ENCODE measurements at regions not wholly inside any gene's neighbourhood (a gene's known extent, or its start where the extent isn't known, plus 50 kb on each side); places are given as distances from the start of the nearest gene placed in this dataset.

DNA sequence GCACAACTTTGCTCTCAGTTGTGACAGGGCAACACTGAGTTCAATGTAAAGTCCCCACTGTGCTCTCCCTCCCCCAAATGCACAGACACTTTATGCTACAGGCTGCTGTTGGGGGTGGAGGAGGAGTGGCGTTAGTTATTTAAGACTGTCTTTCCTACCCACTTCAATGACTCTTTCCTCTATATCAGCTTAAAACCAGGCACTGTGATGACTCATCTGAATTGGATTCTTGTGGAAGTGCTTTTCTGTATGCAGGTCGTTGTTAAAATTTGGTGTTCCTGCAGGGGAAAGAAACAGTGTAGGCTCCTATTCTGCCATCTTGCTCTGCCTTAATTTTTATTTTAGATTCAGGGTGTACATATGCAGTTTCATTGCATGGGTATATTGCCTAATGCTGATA, 1157.2 kb upstream of the ADGRL3 start:
- DNase-seq: peak; percentile 65

DNA sequence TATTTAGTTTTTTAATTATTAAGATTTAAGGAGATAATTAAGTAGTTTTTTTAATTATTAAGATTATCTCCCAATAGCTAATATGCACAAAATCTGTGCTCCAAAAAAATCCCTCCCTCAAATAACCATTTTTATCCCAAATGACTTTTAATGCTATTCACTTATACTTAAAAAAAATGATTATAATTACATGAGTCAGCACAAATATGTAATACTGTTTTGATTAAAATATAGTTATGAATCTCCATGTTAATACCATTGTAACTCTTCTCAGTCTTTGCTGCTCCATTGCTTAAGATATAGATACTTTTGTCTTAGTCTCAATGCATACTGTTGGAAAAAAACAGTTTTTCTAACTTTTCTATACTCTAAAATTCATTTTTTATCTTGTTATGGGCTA, 1121.1 kb upstream of the ADGRL3 start:
- no peak for DNase-seq

DNA sequence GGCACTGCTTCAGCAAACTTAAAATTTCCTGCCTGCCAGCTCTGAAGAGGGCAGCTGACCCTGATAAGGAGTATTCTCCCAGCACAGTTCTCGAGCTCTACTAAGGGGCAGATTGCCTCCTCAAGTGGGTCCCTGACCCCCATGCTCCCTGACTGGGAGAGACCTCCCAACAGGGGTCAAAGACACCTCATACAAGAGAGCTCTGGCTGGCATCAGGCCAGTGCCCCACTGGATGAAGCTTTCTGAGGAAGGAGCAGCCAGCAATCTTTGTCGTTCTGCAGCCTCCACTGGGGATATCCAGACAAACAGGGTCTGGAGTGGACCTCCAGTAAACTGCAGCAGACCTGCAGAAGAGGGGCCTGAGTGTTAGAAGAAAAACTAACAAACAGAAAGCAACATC, 1118.3 kb upstream of the ADGRL3 start:
- DNase-seq: no peak

DNA sequence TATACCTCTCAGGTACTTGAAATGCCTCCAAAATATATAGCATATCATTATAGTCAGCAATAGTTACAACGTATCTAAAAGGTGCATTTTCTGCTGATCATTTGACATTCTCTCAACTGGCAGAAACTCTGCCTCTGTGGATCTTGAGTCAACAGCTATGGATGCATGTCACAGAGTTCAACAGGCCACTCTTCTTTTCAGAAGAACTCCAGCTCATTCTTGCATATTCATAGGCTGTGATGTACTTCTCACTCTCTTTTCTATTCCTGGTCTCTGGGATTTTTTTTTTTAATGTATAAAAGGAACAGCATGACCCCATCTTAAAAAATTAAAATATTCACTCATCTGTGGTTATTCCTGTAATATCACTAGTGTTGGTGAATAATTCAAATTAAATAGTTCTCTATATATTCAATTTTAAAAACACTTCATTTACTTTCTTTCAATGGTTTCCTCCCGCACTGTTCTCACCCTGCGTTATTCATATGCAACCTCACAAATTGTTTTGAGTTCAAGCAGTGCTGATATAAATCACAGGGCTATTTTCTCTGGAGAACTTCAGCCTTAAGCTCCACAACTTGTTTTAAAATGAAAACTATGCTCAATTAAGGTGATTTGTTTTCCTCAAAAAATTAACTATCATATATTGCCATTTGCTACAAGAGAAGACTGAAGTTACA, 1111.2 kb upstream of the ADGRL3 start:
- DNase-seq: no peak

DNA sequence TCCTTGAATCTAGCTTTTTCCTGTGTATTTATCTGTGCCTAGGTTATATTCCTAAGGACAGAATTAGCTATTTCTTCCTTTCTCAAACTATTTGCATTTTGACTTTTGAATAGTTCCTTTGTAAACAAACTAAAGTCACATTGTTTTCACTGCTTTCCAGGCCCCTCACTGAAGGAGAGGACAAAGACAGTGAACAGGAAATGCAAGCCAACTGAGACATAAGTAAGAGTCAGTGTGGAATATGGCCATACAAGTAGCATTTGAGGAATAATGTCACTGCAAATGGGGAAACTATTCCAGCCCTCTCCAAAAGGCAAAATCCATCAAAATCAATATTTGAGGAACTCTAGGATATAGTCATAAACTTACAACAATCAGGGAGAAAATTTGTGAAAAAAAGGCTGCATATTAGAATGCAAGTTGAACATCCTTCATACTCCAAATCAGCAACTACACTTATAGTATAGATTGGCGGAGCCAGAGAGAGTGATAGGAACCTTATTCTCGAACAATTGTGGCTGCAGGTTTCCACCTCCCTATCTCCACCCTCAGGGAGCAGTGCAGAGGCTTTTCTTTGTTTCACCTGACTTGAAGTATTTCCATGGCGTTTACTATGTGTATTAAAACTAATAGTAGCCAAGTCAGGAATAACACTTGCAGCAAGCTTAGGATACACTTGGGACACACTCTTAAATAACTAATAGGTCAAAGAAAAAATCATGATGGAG, 1110.4 kb upstream of the ADGRL3 start:
- DNase-seq: no peak

DNA sequence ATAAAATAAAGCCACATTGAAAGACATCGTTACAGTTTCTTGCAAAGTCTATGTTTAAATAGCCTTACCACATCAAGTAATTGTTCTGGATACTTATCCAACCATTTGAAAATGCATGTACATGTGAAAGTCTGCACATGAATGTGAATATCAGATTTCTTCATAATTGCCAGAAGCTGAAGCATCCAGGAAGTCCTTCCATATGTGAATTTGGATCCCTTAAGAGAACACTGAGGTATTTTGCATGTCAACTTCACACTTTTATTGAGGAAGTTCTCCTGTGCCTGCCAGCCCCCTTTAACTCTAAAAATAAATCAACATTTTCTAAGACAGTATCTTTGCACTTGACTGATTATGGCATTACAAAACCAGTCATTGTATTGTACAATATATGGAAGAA, 1103.5 kb upstream of the ADGRL3 start:
- no peak for DNase-seq

DNA sequence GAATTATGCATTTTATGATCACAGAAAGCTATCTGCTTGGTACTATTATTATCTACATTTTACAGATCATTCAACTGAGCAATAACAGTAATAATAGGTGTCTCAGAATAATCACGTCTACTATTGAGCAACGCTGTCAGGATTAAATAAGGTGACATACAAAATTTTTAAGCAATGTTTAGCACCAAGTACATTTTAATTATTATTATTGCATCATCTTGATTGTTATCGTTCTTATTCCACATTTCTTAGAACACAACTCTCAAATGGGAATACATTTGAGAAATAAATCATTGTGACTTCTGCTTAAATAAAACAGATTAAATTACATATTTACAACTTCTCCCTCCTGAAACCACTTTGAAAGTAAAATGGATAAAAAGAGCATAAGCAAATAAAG, 1083.5 kb upstream of the ADGRL3 start:
- no peak for DNase-seq

DNA sequence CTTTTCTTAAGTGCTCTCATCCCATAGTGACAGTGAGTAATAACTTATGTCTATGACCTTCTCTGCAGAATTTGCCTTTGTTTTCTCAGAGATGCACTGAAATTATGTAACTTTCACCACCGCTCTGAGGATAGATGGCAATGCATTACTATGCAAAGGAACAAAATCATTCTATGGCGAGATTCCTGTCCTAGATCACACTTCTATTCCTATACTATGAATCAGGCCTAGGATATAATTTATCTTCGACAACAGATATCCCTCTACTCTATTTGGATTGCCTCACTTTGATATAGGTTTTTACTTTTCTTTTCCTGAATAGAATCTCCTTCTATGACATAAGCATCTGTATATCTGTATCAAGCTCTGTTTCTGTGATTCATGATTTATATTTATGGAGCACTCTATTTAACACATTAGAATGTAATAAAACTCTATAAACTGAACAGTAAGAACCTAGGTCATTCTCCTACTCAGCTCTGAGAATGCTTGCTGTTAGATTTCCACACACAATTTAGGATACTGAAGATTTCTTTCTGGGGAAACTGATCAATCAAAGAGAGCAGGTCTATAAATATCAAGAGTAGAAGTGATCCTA, 1082.3 kb upstream of the ADGRL3 start:
- no peak for DNase-seq

DNA sequence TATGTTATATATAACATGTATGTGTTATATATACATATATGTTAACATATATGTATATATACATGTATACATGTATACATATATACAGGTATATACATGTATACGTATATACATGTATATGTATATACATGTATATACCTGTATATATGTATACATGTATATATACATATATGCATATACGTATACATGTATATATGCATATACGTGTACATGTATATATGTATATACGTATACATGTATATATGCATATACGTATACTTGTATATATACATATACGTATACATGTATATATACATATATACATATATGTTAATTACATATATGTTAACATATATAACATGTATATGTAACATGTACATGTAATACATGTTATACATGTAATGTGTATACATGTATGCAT, 1077.3 kb upstream of the ADGRL3 start:
- no peak for DNase-seq

DNA sequence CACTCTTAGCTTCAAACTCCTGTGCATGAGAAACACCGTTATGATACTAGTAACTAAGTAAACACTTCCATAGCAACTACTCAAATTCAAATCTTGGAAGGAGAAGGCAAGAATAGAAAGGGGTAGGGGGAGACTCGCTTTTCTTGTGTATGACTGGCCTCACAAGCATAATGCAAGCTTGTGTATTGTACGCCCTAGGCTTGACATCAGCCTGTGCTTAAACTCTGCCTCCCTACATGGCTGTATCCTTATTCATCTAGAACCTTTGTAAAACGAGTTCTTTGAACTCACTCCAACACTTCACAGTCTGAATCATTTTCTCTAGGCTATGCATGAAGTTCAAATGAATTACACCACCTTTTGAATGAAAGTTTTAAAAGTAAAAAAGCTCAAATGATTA, 1071.2 kb upstream of the ADGRL3 start:
- DNase-seq: no peak

DNA sequence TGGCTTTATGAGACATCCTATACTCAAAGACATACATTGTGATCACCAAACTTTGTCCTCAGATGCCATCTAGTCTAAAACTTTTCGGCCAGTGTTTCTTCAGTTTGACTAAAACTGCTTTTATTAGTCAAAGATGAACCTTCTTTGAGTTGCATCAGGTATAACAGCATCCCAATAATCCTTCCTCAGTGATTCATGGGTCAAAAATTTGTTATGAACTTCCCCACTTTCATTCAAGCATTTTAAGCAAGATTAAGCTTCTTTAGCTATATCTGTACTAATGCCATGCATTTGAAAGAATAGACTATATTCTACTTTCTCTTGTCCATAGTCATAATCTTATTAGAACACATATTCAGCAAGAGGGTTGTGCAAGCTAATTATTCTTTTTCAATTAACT, 1070.4 kb upstream of the ADGRL3 start:
- no peak for DNase-seq

DNA sequence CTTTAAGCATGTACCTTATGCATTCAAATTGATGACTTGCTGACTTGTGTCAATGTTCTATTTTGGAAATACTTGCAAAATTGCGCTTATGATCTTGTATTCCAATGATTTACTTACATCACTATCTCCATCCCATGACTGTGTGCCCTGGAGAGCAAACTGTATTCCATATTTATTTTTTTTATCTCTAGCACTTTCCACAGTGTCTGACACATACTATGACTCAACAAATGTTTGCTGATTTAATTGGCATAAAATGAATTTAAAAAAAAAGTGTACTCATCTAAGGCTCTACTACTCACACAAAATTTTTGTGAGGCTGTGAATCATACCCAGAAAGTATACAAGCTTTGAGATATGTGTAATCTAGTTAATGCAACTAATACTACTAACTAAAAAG, 1066.8 kb upstream of the ADGRL3 start:
- no peak for DNase-seq

DNA sequence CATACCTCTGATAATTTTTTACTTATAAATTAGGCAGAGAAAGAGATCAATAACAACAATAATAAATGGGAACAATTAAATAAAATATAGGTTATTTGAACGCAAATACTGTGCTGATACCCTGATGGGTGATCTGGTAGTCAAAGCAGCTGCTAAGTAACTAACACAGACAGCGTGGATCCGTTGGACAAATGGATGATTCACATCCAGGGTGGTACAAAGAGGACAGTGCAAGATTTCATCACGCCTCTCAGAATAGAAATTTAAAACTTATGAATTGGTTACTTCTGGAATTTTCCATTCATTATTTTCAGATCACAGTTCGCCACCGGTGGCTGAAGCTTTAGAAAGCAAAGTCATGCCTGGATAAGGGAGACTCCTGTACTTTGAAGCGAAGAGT, 1066.0 kb upstream of the ADGRL3 start:
- DNase-seq: no peak

DNA sequence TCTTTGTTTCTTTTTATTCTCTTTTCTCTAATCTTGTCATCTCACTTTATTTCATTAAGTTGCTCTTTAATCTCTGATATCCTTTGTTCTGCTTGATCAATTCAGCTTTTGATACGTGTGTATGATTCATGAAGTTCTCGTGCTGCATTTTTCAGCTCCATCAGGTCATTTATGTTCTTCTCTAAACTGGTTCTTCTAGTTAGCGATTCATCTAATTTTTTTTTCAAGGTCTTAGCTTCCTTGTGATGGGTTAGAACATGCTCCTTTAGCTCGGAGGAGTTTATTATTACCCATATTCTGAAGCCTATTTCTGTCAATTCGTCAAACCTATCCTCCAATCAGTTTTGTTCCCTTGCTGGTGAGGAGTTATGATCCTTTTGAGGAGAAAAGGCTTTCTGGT, 1045.0 kb upstream of the ADGRL3 start:
- DNase-seq: no peak

DNA sequence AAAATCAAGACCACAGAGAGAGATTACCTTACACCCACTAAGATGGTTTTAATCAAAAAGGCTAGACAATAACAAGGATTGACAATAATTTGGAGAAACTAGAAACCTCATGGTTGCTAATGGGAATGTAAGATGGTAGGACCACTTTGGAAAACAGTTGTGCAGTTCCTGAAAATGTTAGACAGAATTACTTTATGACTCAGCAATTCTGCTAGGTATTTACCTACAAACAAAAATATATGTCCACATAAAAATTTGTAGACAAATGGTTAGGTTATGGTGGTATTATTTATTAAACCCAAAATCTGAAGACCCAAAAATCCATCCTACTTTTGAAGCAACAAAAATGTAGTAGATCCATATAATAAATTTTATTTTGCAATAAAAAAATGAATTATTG, 1027.0 kb upstream of the ADGRL3 start:
- no peak for DNase-seq

DNA sequence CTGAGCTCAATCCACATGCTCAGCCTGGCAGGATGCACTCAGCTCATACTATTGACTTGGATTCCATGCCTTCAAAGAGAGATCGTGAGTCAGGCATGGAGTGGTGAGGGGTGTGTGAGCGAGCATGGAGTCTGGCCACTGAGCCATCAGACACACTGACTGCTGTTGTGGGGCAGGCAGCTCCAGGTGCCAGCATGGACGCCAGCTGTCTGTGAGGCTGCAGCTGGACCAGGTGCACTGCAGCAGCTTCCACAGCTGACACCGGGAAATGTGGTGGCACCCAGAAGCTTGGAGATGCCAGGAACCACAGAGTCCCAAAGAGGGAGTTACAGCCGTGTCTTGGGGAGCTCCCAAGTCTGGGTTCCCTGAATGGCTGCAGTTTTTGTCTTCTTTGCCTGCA, 1026.4 kb upstream of the ADGRL3 start:
- no peak for DNase-seq

DNA sequence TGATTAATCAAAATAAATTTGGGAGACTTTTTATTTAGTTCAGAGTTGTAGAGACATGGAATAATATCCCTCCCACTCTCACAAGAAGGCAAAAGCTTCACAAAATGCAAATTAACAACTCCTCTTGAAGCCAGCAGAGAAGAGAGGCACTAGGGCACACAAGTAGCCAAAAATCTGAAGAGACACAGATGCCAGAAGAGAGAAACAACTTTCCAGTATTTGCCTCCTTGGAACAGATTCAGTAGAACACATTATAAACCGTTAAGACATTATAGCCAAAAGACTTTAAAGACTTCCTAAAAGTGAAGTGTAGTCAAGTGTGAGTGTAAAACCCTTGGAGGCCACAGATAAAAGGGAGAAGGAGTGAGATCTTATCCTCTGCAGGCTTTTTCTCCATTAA, 1024.9 kb upstream of the ADGRL3 start:
- DNase-seq: no peak

DNA sequence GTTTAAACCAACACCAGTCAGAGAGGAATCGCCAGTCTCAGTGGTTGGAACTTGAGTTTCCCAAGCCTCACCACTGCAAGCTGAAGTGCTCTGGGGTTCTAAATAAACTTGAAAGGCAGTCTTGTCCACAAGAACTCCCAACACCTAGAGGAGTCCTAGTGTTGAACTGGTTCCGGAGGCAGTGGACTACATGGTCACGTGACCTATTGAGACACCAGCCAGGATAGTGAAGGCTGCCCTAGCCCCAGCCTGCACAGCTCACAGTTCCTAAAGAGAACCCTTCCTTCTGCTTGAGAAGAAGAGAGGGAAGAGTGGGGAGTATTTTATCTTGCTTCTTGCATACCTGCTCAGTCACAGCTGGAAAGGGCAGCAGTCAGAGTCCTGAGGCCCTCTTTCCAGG, 1012.7 kb upstream of the ADGRL3 start:
- no peak for DNase-seq

DNA sequence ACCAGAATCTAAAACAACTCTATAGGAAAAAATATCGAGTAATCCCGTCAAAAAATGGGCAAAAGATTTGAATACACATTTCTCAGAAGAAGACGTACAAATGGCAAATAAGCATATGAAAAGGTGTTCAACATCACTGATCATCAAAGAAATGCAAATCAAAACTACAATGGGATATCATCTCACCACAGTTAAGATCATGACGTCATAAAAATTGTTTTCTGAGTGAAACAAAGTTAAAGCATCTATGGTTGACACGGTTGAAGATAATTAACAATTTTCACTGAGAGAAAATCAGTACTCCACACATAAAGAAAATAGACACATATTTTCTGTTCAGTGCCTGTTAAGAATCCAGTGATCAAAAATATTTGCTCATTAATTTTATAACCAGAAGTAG, 1010.8 kb upstream of the ADGRL3 start:
- no peak for DNase-seq

DNA sequence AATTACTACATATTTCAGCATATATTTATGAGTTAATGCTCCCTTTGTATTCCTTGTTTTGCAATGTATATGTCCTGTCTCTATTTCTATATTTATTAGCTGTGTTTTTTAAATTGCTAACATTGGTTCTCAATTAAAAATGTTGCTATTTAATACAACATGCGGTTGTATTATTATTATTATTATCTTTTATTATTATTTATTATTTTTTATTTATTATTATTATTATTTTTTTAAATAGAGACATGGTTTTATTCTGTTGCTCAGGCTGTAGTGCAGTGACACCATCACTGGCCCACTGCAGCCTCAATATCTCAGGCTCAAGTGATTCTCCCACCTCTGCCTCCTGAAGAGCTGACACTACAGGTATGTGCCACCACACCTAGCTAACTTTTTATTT, 1005.9 kb upstream of the ADGRL3 start:
- DNase-seq: no peak

DNA sequence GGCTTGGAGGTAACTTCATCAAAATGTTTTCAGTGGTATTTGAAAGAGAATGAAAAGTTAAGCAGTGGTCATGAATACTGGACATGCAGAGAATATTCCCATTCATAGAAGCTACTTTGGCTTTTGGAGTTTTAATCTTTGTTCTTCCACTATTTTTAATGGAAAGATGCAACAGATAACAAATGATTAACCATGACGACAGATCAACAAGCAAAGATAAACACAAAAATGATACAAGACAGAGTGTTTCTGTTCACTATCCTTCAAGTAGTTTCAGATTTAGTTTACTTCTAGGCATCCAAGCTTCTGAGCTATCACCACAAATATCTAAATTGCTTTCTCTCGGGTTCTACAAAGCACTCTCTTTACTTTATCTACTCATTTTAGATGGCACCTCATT, 1004.9 kb upstream of the ADGRL3 start:
- no peak for DNase-seq

DNA sequence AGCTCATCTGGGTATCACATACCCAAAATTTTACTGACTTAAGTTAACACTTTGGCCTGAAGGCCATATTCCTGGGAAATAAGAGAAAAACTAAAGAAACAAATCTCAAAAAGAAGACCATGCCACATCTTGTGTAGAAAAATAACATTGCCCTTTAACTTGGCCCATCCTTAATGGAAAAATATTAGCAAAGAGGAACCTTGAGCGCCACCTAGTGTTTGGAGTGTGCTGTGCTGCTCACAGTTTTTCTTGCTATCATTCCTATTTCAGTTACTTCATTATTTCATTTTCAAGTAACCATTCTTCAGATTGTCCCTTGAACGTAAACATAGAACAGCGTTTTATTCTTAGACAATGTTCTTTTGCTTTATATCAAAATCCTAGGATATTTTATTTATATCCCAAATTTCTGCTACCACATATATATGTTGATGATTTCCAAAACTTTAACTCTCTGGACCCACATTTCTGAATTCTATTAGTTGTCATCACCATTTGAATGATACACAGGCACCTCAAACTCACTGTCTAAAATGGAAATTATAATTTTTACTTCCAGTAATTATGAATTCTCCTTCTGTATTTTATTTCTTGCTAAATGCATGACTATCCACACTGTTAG, 999.0 kb upstream of the ADGRL3 start:
- peak; percentile 58 for DNase-seq

DNA sequence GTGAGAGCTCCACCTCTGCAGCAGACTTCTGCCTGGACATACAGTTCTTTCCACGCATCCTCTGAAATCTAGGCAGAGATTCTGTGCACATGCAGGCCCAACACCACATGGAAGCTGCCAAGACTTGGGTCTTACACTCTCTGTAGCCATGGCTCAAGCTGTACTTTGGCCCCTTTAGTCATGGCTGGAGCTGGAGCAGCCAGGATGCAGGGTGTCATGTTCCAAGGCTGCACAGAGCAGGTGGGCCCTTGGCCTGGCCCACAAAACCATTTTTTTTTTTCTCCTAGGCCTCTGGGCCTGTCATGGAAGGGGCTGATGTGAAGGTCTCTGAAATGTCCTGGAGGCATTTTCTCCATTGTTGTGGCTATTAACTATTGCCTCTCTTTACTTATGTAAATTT, 990.5 kb upstream of the ADGRL3 start:
- no peak for DNase-seq

DNA sequence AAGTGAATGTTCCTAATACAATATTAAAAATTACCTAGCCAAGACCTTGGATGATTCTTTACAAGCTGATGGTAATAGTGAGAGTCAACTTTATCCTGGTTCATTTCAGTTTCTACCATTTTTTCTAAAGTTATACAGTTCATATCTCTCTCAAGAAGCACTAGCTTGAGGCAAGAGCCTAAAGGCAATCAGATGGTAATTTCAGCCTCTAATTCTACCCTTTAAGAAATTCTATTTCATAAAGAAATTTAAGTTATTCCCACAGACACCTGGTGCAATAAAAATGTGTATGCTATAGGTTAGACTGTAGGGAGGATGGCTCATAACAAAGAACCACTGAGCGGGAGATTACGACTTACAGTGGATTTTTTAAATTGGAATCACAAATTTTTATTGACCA, 984.2 kb upstream of the ADGRL3 start:
- DNase-seq: no peak

All from islet precursor cell (in vitro differentiated cells).